ENCODE measurements at regions not wholly inside any gene's neighbourhood (a gene's known extent, or its start where the extent isn't known, plus 50 kb on each side); places are given as distances from the start of the nearest gene placed in this dataset.

DNA sequence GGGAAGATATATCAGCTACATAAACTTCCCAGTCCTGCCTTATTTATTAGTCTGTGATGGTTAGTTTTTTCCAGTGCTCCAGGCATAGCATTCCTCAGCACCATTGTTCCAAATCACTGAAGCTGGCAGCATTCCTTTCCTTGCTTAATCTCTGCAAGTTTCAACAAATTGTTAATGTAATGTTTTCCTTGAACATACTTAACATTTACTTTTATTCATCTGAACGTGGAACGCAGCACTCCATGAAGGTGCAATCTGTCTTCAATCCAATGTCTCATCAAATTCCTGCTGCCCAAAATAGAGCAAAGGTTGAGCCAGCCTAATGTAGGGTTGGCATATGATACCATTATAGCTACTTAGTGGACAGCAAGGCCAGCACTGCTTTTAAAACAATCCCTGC, 441.1 kb upstream of the RBFOX1 start:
- no peak overlapping the region for H3K4ac ChIP-seq (ENCODE audit: low read depth, low read length)
- no peaks in the 10 kb centered on the region for H3K9me1 ChIP-seq (ENCODE audit: insufficient read depth, low read length)
- DNase-seq (no peak), ATAC-seq (ENCODE audit: low read depth) (no peak)
- intact Hi-C loops (cut with micrococcal nuclease), result no loop called here
- no peak overlapping the region for H4K91ac ChIP-seq (ENCODE audit: insufficient read depth, low read depth, low read length)
- dilution Hi-C loops (cut with HindIII; ENCODE audit: low sequenced_read_pairs, unreplicated experiment), result no loop called here
- no peaks in the 10 kb centered on the region for H3K36me3 ChIP-seq (ENCODE audit: control insufficient read depth, insufficient read depth, low read length)
- H3K4me1 ChIP-seq (ENCODE audit: control insufficient read depth, insufficient read depth, low read length), result no peaks in the 10 kb centered on the region
- no peak overlapping the region for H2AFZ ChIP-seq (replicated peaks; ENCODE audit: low read length, poor library complexity)
- no peak overlapping the region for H2AK9ac ChIP-seq (replicated peaks; ENCODE audit: low read depth, low read length, poor library complexity)
- no peak overlapping the region for H3K4me3 ChIP-seq (ENCODE audit: insufficient read depth, low read depth, low read length)
- H4K8ac ChIP-seq (ENCODE audit: low read depth in 2 of 2, low read length in 2 of 2), result no peak overlapping the region
- no peaks in the 10 kb centered on the region for H3K27me3 ChIP-seq (ENCODE audit: control insufficient read depth, insufficient read depth, low read length)
- H2AK5ac ChIP-seq (ENCODE audit: low read depth, low read length), result no peak overlapping the region
- H4K20me1 ChIP-seq (ENCODE audit: insufficient read depth, low read length), result no peaks in the 10 kb centered on the region
- H2BK20ac ChIP-seq (ENCODE audit: low read depth, low read length), result no peak overlapping the region
- H4K5ac ChIP-seq (ENCODE audit: low read depth, low read length), result no peak overlapping the region
- H2BK5ac ChIP-seq (ENCODE audit: low read depth, low read length, poor library complexity, severe bottlenecking), result no peak overlapping the region
- H3K18ac ChIP-seq (ENCODE audit: low read depth, low read length), result no peak overlapping the region
- WGBS, 2 experiments (ENCODE audit: extremely low coverage in 2 of 2, insufficient read length in 1 of 2), result no CpG with 5 or more reads among the region's 2 CpGs
- H3K4me2 ChIP-seq (ENCODE audit: low read depth, low read length), result no peak overlapping the region
- POLR2A ChIA-PET (ENCODE audit: unreplicated experiment), result no interaction called here
- H3K9me3 ChIP-seq (ENCODE audit: control insufficient read depth, insufficient read depth, low read length), result peaks cover 6% of the 10 kb centered on the region; the same call in 1 of the 2 replicates
- TF ChIP-seq, protein P1, sequence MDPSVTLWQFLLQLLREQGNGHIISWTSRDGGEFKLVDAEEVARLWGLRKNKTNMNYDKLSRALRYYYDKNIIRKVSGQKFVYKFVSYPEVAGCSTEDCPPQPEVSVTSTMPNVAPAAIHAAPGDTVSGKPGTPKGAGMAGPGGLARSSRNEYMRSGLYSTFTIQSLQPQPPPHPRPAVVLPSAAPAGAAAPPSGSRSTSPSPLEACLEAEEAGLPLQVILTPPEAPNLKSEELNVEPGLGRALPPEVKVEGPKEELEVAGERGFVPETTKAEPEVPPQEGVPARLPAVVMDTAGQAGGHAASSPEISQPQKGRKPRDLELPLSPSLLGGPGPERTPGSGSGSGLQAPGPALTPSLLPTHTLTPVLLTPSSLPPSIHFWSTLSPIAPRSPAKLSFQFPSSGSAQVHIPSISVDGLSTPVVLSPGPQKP (IDR thresholded peaks at IDR 0.05; ENCODE audit: borderline replicate concordance, low read depth, low read length), result no peak
- TF ChIP-seq FOS (IDR thresholded peaks at IDR 0.05; ENCODE audit: low read depth, low read length) (no peak), MAZ (IDR thresholded peaks at IDR 0.05; ENCODE audit: borderline replicate concordance, low read depth, low read length) (no peak), SMC3 (IDR thresholded peaks at IDR 0.05; ENCODE audit: low read depth, low read length) (no peak), MXI1 (IDR thresholded peaks at IDR 0.05; ENCODE audit: borderline replicate concordance, low read depth, low read length) (no peak), CHD1 (IDR thresholded peaks at IDR 0.05; ENCODE audit: low read depth, low read length) (no peak), RFX5 (IDR thresholded peaks at IDR 0.05; ENCODE audit: low read depth, low read length) (no peak), POLR2A (IDR thresholded peaks at IDR 0.05; ENCODE audit: low read depth, low read length) (no peak), RAD21 (IDR thresholded peaks at IDR 0.05; ENCODE audit: low read length) (no peak), NFE2L2 (IDR thresholded peaks at IDR 0.05; ENCODE audit: low read depth, low read length) (no peak), CEBPB (IDR thresholded peaks at IDR 0.05; ENCODE audit: low read depth, low read length) (no peak), BHLHE40 (IDR thresholded peaks at IDR 0.05; ENCODE audit: low read depth, low read length) (no peak)
- no peak overlapping the region for H3K56ac ChIP-seq (ENCODE audit: extremely low read depth, insufficient read depth, low read length)
- in situ Hi-C loops (cut with MboI; ENCODE audit: low sequenced_read_pairs), result no loop called here
- H3K14ac ChIP-seq (replicated peaks; ENCODE audit: low read depth, low read length), result no peak overlapping the region
- no peak overlapping the region for H2BK120ac ChIP-seq (ENCODE audit: low read depth, low read length)
- H3K27ac ChIP-seq (ENCODE audit: insufficient read depth, low read length), result no peak overlapping the region
- BruUV-seq (replicated peaks), result no TSS peak
- CTCF ChIA-PET, result no interaction called here
- H2BK15ac ChIP-seq (ENCODE audit: low read depth, low read length), result no peak overlapping the region
- H3K9ac ChIP-seq (ENCODE audit: low read depth, low read length), result no peak overlapping the region
- H3K23ac ChIP-seq (ENCODE audit: low read depth, low read length), result no peak overlapping the region
- H3K79me1 ChIP-seq (ENCODE audit: low read depth in 1 of 2, low read length in 2 of 2), result no peaks in the 10 kb centered on the region
